HUES6 (cell line): ENCODE measurements at regions not wholly inside any gene's neighbourhood (a gene's known extent, or its start where the extent isn't known, plus 50 kb on each side); places are given as distances from the start of the nearest gene placed in this dataset.

ENCODE experiments used
- H3K27ac ChIP-seq: 2 replicates; pipeline ENCODE4 v1.7.0; 2013; ENCODE audit warnings: low read depth, mild to moderate bottlenecking, low read length, inconsistent platforms
- H3K27me3 ChIP-seq: 2 replicates; pipeline ENCODE4 v1.6.1; 2013; ENCODE audit warnings: low read length; ENCODE audit not compliant: control insufficient read depth, insufficient read depth
- H3K36me3 ChIP-seq: 2 replicates; pipeline ENCODE4 v1.6.1; 2013; ENCODE audit warnings: low read length; ENCODE audit not compliant: control insufficient read depth, insufficient read depth
- H3K4me1 ChIP-seq: 2 replicates; pipeline ENCODE4 v1.6.1; 2013; ENCODE audit warnings: low read length; ENCODE audit not compliant: control insufficient read depth, insufficient read depth
- H3K4me3 ChIP-seq: 2 replicates; pipeline ENCODE4 v1.5.1; 2013; ENCODE audit warnings: low read depth, low read length
- H3K9ac ChIP-seq: one replicate; pipeline ENCODE4 v1.6.1; 2013; ENCODE audit warnings: mild to moderate bottlenecking, low read length
- H3K9me3 ChIP-seq: 2 replicates; pipeline ENCODE4 v1.6.1; 2013; ENCODE audit warnings: low read depth, low read length; ENCODE audit not compliant: control insufficient read depth, insufficient read depth

DNA sequence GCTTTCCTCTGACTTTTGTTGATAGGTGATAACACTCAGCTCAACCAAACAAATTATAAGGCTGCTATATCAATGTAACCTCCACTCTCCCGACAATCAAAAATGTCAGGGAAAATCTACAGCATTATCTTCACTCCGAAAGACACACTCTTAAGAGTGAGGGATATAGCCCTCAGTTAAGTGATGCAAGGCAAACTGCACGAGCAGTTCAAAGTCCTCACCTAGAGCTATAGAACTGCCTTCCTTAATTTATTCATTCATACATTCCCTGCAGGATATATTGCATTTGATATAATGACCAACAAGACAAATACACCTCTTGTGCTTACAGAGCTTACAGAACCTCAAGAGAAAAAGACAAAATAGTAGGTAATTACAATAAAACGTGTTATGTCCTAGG lies 378.1 kb downstream of the ELAVL2 start:
- Histone ChIP-seq H3K9me3 (0 out of 2 replicates have a peak, but pooled peaks cover 7% of the 10 kb centered on the region), H3K9ac (no peak overlapping the region), H3K27ac (no peak overlapping the region), H3K4me3 (no peak overlapping the region), H3K36me3 (no peaks in the 10 kb centered on the region), H3K27me3 (no peaks in the 10 kb centered on the region), H3K4me1 (no peaks in the 10 kb centered on the region)

DNA sequence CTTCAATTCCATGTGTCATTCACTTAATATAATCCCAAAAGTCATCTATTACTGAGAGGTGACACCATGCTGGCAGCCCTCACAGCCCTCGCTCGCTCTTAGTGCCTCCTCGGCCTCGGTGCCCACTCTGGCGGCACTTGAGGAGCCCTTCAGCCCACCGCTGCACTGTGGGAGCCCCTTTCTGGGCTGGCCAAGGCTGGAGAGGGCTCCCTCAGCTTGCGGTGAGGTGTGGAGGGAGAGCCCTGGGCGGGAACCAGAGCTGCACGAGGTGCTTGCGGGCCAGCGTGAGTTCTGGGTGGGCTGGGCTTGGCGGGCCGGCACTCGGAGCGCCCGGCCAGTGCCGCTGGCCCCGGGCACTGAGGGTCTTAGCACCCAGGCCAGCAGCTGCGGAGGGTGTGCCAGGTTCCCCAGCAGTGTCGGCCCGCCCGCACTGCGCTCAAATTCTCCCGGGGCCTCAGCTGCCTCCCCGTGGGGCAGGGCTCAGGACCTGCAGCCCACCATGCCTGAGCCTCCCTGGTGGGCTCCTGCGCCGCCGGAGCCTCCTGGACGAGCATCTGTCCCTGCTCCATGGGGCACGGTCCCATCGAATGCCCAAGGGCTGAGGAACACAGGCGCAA lies 374.1 kb downstream of the ELAVL2 start:
- Histone ChIP-seq H3K27ac (no peak overlapping the region), H3K27me3 (no peaks in the 10 kb centered on the region), H3K9me3 (0 out of 2 replicates have a peak, but pooled peaks cover 7% of the 10 kb centered on the region), H3K4me1 (no peaks in the 10 kb centered on the region), H3K9ac (no peak overlapping the region), H3K36me3 (no peaks in the 10 kb centered on the region), H3K4me3 (no peak overlapping the region)

DNA sequence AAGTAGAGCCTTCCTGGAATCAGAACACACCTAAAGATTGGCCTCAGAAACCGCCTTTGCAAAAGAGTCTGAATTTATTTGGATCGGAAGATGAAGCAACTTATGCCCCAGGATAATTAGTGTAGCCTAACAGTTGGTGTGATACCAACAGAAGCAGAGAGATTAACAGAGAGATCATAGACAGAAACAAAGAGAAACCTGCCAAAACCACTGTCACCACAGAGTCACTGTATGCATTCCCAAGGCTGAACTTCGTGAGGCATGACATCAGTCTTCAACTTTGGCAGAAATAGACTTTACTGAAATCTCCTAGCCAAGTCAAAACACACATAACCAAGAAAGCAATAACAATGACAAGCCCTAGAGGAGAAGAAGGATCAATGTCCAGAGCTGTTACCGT lies 361.8 kb downstream of the ELAVL2 start:
- H3K27me3 ChIP-seq, result no peaks in the 10 kb centered on the region
- no peaks in the 10 kb centered on the region for H3K36me3 ChIP-seq
- no peaks in the 10 kb centered on the region for H3K4me1 ChIP-seq
- H3K4me3 ChIP-seq, result no peak overlapping the region
- H3K9me3 ChIP-seq, result no peaks in the 10 kb centered on the region
- no peak overlapping the region for H3K27ac ChIP-seq
- no peak overlapping the region for H3K9ac ChIP-seq

DNA sequence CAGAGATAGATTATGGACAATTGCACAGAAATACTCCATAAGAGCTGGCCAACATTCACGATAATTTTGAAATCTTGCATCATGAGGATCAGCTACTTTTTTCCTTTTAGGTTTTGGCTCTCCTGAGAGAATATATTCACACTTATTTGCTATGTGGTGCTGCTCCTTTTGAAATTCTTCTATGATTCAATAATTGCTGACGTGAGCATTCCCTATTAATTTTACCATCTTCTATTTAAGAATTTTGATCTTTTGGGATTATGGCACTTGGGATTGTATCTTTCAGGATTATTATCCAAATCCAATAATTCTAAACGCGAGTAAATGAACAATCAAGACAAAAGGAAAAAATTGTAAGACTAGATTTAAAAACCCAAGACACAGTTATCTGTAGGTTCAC lies 358.8 kb downstream of the ELAVL2 start:
- no peaks in the 10 kb centered on the region for H3K36me3 ChIP-seq
- H3K27ac ChIP-seq, result no peak overlapping the region
- no peak overlapping the region for H3K9ac ChIP-seq
- no peaks in the 10 kb centered on the region for H3K9me3 ChIP-seq
- H3K4me1 ChIP-seq, result no peaks in the 10 kb centered on the region
- H3K27me3 ChIP-seq, result no peaks in the 10 kb centered on the region
- H3K4me3 ChIP-seq, result no peak overlapping the region

DNA sequence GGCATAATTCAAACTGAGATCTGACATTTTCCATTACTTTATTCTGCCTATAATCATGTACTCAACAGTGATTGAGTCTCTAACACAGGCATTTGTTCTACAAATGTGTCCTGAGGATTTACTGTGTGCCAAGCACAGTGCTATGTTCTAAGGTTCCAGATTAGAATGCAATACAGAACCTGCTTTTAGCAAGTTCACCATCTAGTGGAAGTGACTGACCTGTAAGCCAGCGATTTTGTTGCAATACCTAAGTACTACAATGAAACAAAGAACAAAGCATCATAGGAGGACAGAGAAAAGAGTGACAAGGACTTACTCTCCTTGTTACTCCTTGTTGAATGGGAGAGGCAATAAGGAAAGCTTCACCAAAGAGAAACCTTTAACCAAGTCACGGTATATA lies 348.1 kb downstream of the ELAVL2 start:
- no peak overlapping the region for H3K9ac ChIP-seq
- H3K36me3 ChIP-seq, result no peaks in the 10 kb centered on the region
- H3K4me3 ChIP-seq, result no peak overlapping the region
- no peaks in the 10 kb centered on the region for H3K9me3 ChIP-seq
- H3K4me1 ChIP-seq, result no peaks in the 10 kb centered on the region
- H3K27me3 ChIP-seq, result no peaks in the 10 kb centered on the region
- no peak overlapping the region for H3K27ac ChIP-seq

DNA sequence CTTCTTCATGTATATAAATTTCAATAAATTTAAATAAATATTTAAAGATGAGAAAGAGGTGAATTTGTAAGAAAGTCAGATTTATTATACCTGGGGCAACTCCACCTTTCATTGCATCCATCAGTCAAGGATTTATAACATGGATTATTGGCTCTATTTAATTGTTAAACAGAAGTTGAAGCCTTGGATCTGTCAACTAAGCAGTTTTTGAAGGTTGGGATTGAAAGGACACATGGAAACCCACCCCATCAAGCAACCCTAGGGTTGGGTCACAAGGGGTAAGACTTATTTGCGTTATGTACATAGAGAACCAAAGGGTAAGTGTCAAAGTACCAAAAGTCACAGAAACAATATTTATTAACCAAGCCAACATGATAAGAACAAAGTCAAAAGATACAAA lies 342.5 kb downstream of the ELAVL2 start:
- Histone ChIP-seq H3K27ac (no peak overlapping the region), H3K4me1 (no peaks in the 10 kb centered on the region), H3K36me3 (no peaks in the 10 kb centered on the region), H3K4me3 (no peak overlapping the region), H3K9me3 (no peaks in the 10 kb centered on the region), H3K27me3 (no peaks in the 10 kb centered on the region), H3K9ac (no peak overlapping the region)

DNA sequence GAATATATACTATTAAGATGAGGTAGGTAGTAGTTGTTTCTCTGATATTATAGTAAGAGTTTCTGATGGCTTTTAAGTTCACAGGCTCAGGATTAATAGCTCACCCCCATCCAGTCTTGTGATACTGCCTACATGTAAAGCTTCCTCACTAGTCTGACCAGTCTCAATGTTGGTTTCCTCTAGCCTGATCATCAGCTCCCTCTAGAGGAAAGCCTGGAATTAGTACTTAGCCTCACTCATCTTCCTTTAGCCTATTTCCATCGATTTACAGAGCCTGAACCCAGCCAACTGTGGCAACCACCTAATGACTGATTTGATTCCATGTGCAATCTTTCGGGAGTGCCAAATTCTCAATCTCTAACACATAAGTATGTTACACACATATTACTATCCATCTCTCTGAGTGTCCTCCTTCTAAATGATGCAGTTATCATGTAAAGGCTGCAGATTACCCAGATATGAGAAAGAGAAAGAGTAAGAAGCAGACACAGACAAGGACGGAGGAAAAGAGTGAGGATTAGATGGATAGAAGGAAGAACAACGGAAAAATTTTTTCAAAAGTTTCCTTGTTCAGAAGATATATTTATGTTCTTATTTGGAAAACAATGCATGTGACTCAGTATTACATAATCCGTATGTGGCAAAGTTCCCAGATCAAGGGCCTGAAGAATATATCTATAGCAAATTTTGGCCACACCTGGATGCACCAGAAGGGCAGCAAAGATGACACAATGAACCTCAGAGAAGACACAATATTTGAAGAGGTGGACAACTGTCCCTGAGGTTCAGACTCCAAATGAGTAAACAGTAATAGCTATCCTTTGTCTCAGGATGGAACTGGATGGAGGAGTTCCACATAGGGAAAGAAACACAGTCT lies 333.7 kb downstream of the ELAVL2 start:
- H3K36me3 ChIP-seq, result no peaks in the 10 kb centered on the region
- no peak overlapping the region for H3K4me3 ChIP-seq
- no peak overlapping the region for H3K9ac ChIP-seq
- no peaks in the 10 kb centered on the region for H3K27me3 ChIP-seq
- H3K4me1 ChIP-seq, result no peaks in the 10 kb centered on the region
- H3K27ac ChIP-seq, result no peak overlapping the region
- H3K9me3 ChIP-seq, result no peaks in the 10 kb centered on the region

DNA sequence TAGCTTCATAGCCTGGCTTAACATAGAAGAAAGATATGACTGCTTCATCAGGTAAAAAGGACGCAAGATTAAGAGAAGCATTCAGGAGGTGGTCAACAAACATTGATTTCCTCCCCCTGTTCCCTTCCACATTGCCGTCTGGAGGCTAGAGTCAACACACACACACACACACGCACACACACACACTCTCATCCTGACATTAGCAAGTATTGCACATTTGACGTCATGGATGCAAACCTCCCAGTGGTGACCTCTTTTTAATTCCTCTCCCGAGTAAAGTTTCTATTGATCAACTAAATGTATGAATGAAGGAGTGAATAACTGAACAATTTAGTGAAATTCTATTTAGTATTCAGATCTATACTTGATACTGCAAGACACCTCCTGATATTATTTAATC lies 332.8 kb downstream of the ELAVL2 start:
- Histone ChIP-seq H3K4me3 (no peak overlapping the region), H3K4me1 (no peaks in the 10 kb centered on the region), H3K27ac (no peak overlapping the region), H3K9me3 (no peaks in the 10 kb centered on the region), H3K9ac (no peak overlapping the region), H3K36me3 (no peaks in the 10 kb centered on the region), H3K27me3 (no peaks in the 10 kb centered on the region)

DNA sequence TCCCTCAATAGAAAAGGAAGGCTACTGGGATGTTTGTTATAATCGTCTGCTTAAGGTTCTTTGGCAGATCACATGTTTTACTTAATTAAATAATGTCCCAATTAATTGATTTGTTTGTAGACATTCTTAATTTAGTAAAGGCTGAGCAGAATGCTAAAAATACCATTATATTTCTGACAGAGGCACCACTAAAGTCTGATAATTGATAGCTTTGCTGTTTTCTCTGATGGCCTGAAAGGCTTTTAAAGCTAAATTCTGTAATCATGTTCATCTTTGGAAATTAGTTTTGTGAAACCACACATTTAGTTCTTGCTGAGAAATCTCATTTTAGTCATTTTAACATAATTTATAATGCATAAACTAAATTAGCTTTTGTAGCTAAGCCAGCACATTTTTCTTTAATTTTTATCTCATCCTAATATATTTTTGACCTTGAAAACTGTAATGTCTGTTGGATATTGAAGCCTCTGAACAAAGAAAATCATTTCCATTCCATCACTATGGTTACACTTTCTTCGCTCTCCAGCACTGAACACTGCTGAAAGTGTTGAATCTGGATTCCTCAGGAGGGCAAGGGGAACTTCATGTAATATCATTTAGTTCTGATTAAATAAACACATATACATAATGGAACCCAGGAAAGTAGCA lies 329.4 kb downstream of the ELAVL2 start:
- H3K4me3 ChIP-seq, result no peak overlapping the region
- no peaks in the 10 kb centered on the region for H3K27me3 ChIP-seq
- H3K27ac ChIP-seq, result no peak overlapping the region
- no peak overlapping the region for H3K9ac ChIP-seq
- no peaks in the 10 kb centered on the region for H3K36me3 ChIP-seq
- no peaks in the 10 kb centered on the region for H3K4me1 ChIP-seq
- no peaks in the 10 kb centered on the region for H3K9me3 ChIP-seq

DNA sequence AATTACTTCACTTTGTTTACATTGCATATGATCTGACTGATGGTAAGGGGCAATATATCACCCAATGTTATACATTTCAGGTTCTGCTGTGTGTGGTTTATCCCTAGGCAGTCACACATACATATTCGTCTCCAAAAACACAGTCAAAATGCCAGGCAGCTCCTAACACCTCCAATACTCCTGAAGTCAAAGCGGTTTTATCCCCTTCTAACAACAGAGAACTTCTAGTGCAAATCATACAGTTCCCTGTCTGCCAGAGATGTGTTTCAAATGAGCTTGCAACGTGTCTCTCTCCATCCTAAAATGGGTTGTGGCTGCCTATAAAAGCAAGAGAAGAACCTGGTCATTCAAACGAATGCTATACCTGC lies 328.9 kb downstream of the ELAVL2 start:
- H3K9ac ChIP-seq, result no peak overlapping the region
- H3K36me3 ChIP-seq, result no peaks in the 10 kb centered on the region
- H3K4me1 ChIP-seq, result no peaks in the 10 kb centered on the region
- H3K4me3 ChIP-seq, result no peak overlapping the region
- H3K9me3 ChIP-seq, result no peaks in the 10 kb centered on the region
- H3K27ac ChIP-seq, result no peak overlapping the region
- H3K27me3 ChIP-seq, result no peaks in the 10 kb centered on the region

DNA sequence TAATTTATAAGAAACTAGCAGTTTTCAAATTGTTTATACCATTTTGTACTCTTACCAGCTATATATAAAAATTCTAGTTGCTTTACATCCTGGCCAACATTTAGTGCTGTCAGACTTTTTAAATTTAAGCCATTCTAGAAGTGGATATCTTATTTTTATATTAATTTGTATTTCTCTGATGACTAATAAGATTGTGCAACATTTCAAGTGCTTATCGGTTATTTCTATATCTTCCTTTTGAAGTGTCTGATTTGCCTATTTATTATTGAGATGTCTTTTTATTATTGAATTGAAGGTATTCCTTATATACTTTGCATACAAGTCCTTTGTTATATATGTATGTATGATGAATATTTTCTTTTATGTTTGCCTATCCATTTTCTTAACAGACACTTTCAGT lies 324.0 kb downstream of the ELAVL2 start:
- Histone ChIP-seq H3K27me3 (no peaks in the 10 kb centered on the region), H3K36me3 (no peaks in the 10 kb centered on the region), H3K4me3 (no peak overlapping the region), H3K9ac (no peak overlapping the region), H3K9me3 (no peaks in the 10 kb centered on the region), H3K4me1 (no peaks in the 10 kb centered on the region), H3K27ac (no peak overlapping the region)
